Cerebellar cortex (tissue), 1 donor: ENCODE measurements at regions not wholly inside any gene's neighbourhood (a gene's known extent, or its start where the extent isn't known, plus 50 kb on each side); places are given as distances from the start of the nearest gene placed in this dataset.
"Not testable (repeated sequence)": the region's sequence is repeated elsewhere in the genome, so short reads cannot be mapped to it uniquely, and the experiment has no call there.

Source experiments
- DNase-seq: peaks from one replicate; pipeline ENCODE4 v3.0.0-alpha.2; 2015; ENCODE audit warnings: low spot score

GRCh38 chr9:84502066-84502465, 161.5 kb upstream of the SLC28A3 start:
- no peak for DNase-seq

DNA sequence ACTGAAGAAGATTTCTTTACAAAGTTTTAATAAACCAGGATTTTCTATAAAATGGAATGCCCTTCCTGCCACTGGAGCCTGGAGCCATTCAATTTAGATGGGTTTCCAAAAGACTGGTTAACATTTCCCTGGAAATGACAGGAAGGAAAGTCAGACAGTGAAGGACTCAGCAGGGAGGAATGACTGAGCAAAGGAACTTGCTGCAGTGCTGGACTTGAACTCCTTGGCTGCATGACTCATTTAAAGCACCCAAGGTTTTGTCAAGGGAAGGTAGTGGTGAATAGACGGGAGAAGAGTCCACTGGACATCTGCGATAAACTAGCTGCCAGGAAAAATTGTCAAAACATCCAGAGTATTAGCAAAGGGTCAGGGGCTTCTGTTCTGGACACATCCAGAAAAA, 163.8 kb upstream of the SLC28A3 start:
- no peak for DNase-seq

DNA sequence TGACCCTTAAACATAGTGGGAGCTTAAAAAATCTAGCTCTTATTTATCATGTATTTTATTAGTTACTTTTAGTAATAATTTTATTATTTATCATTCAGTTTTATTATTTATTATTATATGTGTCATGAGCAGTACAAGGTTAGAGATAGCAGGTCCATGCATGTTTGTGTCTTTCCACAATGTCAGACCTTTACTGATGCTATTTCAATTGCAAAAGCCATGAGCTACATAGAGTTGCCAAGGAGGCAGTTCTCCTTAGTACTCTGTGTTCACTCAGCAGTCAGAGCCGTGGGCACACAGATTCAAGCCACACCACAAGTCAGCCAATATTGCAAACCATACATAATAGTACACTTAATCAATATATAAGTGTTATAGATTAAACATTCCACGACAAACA, 157.9 kb upstream of the NTRK2 start:
- DNase-seq: no peak

DNA sequence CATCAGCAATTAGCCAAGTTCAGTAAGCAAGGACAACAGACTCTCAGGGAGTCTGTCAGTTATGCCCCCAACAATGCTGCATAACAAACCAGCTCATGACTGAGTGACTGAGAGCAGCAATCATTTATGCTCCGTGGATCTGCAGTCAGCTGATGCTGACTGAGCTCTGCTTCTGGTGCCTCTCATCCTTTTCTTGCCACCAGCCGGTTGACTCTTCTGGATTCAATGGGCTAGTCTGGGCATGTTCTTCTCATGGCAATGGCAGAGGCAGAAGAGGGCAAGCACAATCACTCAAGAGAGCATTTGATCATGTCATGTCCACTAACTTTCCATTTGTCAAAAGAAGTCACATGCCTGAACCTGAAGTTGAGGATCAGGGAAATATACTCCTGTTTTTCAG, 157.0 kb upstream of the NTRK2 start:
- no peak for DNase-seq

DNA sequence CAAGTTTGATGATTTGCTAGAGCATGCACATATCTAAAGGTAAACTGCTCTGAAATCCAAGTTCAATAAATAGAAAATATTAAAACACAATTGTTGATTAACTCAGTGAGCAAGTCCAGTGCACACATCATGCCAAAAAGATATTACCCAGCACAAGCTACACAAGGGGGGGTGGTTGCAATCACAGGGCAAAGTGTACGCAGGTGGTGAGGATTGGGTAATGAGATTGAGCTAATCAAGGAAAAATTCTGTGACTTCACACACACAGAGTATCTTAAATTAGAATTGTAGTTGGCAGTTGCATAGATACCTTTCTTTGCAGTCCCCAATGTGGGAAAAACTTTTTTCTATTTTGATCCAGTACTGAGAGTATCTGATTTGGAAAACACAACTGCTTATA, 156.1 kb upstream of the NTRK2 start:
- no peak for DNase-seq

DNA sequence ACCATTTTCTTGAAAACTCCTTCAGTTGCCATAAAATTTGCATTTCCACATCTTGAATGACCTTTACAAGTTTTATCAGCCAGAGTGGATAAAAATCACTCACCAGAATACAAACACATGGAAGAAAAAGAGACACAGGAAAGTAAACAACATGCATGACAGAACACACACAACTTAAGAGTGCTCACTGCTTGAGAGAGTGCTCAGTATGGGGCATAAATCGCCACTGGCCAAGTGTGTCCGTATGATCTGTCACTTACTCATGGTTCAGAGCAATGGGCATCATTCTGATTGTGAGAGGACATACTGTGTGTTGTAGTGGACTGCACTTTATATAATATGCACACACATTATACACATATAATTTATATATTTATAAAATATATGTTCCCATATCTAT, 155.6 kb upstream of the NTRK2 start:
- DNase-seq: no peak

GRCh38 chr9:84514421-84514820, 155.1 kb upstream of the NTRK2 start:
- DNase-seq: no peak

DNA sequence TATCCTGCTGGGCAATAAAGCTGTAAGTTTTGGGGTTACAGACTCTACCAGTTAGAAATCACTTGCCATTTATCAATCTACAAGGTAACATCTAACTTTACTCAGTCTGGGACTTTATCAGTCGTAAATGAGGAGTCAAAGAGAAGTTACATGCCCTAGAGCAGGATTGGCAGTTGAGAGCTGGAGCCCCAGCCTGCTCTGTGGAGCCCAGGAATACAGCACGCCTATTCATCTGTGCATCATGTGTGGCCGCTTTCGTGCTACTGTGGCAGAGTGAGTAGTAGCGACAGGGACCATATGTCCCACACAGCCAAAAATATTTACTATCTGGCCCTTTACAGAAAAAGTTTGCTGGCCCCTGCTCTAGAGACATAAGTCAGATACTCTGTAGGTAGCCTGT, 152.5 kb upstream of the NTRK2 start:
- no peak for DNase-seq

- DNase-seq: no peak
These were observed 150.1 kb upstream of the NTRK2 start for GRCh38 chr9:84519413-84519812.

DNA sequence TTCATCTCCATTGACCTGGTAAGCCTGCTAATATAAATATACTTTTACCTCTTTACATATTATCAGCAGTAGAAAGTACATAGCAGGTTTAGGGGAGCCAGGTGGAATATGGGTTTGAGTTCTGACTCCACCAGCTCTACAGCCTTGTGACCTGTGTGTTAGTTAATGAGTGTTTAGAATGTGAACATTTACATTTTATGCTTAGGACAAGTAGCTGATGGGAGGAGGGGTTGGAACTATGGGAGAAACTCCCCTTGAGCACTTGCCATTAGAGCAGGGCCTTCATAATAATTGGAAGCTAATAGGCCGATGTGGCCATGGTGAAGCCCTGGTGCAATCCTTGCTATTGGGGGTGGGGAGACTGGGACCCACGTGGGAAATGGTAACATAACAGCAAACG, 148.3 kb upstream of the NTRK2 start:
- DNase-seq: no peak

- DNase-seq: not testable (repeated sequence)
These were observed 143.3 kb upstream of the NTRK2 start for GRCh38 chr9:84526211-84526610.

GRCh38 chr9:84527060-84527720, 142.3 kb upstream of the NTRK2 start:
- DNase-seq: not testable (repeated sequence)

DNA sequence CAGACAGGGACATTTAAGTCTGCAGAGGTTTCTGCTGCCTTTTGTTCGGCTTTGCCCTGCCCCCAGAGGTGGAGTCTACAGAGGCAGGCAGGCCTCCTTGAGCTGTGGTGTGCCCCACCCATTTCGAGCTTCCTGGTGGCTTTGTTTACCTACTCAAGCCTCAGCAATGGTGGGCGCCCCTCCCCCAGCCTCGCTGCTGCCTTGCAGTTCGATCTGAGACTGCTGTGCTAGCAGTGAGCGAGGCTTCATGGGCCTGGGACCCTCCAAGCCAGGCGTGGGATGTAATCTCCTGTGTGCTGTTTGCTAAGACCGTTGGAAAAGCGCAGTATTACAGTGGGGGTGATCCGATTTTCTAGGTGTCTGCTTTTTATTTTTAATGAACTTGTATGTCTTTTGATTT, 133.6 kb upstream of the NTRK2 start:
- DNase-seq: not testable (repeated sequence)

DNA sequence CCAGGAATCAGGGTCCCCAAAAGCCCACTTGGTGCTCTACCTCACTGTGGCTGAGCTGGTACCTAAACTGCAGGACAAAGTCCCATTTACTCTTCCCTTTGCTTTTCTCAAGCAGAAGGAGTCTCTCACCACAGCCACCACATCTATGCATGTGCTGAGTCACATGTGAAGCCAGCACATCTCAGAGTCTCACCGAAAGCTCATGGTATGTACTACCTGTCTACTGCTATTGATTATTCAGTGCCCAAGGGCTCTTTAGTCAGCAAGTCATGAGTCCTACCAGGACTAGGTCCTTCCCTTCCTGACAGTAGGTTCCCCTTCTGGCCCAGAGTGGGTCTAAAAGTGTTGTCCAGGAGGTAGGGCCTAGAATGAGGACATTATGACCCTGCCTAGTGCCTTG, 130.7 kb upstream of the NTRK2 start:
- DNase-seq: no peak

GRCh38 chr9:84542554-84542953, 127.0 kb upstream of the NTRK2 start:
- DNase-seq: no peak

- DNase-seq: no peak
These were observed 115.4 kb upstream of the NTRK2 start for GRCh38 chr9:84554069-84554664.

- no peak for DNase-seq
These were observed 113.0 kb upstream of the NTRK2 start for GRCh38 chr9:84556556-84556955.

- DNase-seq: no peak
These were observed 111.8 kb upstream of the NTRK2 start for GRCh38 chr9:84557751-84558150.

DNA sequence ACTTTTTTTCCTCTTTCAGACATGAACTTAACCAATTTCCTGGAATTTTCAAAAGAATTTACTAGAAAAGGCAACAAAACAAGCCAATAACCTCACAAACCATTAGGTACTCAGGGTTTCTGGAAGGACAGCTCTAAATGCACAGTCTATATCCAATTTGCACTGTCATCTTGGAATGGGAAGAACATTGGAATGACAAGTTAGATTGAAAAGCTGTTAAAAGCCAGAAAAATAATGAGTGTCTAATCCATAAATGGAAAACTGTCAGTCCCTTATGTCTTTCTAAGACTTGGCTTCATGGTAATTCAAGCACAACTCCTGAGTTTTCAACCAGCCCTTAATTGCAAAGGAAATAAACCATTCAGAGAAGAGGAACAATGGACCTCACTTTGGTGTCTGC, 105.8 kb upstream of the NTRK2 start:
- DNase-seq: no peak

GRCh38 chr9:84567805-84568204, 101.7 kb upstream of the NTRK2 start:
- no peak for DNase-seq

- no peak for DNase-seq
These were observed 98.9 kb upstream of the NTRK2 start for GRCh38 chr9:84570482-84571154.

DNA sequence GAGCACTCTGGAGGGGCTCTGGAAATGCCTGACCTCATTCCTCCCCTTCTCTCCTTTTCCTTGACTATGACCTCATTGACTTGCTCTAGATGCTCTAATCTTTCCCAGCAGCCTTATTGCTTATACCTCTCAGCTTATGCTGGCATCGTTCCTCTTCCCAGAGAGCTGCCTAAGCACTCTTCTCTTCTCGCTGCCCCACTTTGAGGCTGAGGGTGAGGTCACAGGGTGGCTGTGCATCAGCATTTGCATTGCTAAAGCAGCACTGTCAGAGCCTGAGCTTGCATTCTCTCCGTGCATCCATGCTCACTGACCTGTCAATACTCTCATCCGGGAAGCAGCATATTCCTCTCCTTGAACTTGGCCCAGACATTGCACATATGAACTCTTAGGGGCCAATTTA, 96.4 kb upstream of the NTRK2 start:
- no peak for DNase-seq

DNA sequence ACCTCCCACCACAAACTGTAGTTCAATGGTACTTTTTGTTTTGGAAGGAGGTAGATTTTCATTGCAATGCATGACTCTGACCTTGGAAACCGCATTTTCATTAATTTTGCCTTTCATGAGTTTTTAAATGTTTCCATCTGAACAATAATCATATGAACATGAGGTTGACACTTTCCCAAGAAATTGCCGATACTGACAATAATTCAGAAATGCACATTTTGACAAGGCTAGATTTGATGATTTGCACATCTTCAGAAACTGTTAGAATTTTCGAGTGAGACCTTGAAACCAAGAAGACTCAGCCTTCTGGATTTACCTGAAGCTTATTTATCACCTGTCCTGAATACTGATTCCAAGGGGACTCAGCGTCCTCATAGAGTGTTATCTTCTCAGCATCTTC, 93.8 kb upstream of the NTRK2 start:
- no peak for DNase-seq

GRCh38 chr9:84583866-84584265, 85.7 kb upstream of the NTRK2 start:
- DNase-seq: no peak
